Stimulated activated naive CD4-positive, alpha-beta T cell treated with Interleukin-2 at 50 U/mL for 16 hours (primary cell): ENCODE measurements at regions not wholly inside any gene's neighbourhood (a gene's known extent, or its start where the extent isn't known, plus 50 kb on each side); places are given as distances from the start of the nearest gene placed in this dataset.
"Not testable (repeated sequence)": the region's sequence is repeated elsewhere in the genome, so short reads cannot be mapped to it uniquely, and the experiment has no call there.

Source experiments
- DNase-seq: peaks from one replicate; lab custom pipeline; 2025; lab: John Stamatoyannopoulos, UW

- DNase-seq, result no peak
Observed at GRCh38 chr2:236348279-236348678, 84.1 kb upstream of the ASB18 start.

DNA sequence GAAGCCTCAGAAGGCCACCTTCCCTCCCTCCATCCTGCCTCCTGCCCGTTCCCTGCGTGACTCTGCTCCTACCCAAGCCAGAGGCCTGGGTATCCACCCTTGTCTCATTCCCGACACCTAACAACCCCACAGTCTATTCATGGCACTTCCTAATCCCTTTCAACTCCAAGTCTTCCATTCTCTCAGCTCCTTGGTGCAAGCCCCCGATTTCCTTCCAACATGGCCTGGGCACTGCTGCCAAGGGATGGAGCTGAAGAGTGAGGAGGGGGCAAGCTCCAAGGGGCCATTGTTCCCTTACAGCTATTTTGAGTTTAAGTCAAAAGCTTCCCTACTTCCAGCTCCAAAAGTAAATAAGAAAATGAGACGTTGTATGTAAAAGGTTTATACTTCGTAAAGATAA lies 84.8 kb upstream of the ASB18 start:
- no peak for DNase-seq

GRCh38 chr2:236350426-236350825 lies 86.2 kb upstream of the ASB18 start:
- no peak for DNase-seq

GRCh38 chr2:236351966-236352525 lies 87.8 kb upstream of the ASB18 start:
- no peak for DNase-seq

GRCh38 chr2:236352761-236353593 lies 88.8 kb upstream of the ASB18 start:
- DNase-seq, result no peak

DNA sequence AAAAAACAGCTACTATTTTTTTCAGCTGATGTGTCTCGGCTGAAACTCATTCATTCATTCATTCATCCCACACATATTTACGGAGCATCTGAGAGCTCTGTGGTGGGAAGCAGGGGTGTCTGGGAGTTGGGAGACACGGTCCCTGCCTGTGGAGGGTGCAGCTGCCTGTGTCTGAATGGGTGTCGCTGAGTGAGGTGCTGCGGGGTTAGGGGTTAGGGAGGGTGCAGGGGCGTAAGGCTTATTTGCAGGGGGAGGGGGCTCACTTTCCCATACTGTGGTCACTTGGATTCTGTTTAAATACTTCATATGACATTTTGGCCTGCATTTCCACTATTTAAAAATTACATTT lies 89.4 kb upstream of the ASB18 start:
- DNase-seq, result no peak

- no peak for DNase-seq
Observed at GRCh38 chr2:236354056-236354940, 90.1 kb upstream of the ASB18 start.

DNA sequence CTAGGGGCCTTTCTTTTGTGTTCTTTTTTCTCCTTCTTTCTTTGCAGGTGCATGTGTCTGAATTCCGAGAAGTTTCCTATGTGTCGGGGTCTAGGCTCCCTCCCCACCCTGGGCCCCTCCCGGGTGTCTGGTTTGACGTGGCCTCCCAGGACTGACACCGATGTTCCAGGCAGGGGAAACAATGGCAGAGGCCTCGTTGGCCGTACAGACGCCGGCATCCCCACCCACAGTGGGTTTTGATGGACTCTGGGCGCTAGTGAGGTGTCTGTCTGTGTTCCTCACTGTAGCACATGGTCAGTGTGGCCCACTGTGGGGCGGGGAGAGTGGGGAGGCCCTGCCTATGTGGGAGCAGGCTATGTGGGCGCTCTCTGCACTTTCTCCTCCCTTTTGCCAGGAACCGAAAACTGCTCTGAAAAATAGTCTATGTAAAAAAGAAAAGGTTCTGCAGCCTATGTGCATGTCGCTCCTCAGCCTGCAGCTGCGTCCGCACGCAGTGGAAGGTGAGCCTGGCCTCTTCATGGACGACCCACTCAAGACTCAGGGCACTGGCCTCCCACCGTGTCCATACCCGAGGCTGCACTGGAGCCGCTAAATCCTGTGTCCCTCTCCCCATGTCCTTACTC lies 90.9 kb upstream of the ASB18 start:
- no peak for DNase-seq

- no peak for DNase-seq
Observed at GRCh38 chr2:236355911-236356310, 91.7 kb upstream of the ASB18 start.

- DNase-seq, result not testable (repeated sequence)
Observed at GRCh38 chr2:236356321-236356720, 92.1 kb upstream of the ASB18 start.

DNA sequence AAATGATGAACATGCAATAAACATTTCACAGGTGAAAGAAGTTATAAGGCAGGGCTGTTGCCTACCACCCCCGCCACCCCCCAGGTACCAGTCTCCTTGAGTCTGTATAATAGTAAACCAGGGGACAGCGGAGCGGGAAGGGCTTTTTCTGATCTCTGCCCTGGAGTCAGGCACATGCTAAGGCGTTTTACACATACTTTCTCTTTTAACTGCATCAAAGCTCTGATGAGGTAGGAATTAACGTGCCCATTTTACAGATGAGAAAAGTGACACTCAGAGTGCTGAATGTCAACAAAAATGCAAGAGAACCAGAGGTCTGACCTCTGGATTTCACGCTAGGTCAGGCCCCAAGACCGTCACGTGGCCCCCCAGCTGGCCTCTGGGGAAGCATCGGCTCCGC lies 94.3 kb upstream of the ASB18 start:
- DNase-seq, result not testable (repeated sequence)

DNA sequence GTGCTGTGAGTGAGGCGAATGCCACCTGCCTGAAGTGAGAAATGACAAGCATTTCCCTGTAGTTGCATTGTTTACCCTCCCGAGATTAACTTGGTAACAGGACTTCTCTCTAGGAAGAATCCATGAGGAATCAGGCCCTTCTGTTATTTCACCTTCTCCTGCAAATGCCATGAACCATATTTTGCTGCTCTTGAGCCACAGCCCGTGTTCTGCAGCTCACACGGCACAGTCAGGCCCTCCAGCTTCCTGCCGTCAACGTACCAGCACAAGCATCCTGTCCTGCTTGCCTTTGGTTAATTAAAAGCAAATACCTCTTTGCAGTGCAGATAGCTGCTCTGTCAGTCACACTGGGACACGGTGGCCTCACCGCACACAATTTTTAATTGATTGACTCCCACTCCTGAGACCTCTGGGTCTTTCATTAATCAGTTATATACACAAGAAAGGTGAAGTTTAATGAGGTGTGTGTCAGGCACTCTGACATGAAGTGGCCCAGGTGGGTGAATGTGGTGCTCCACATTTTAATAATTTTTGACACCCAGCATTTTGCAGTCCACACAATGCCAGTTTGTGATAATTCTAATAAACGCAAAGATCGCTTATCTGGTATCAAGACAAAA lies 95.3 kb upstream of the ASB18 start:
- no peak for DNase-seq

DNA sequence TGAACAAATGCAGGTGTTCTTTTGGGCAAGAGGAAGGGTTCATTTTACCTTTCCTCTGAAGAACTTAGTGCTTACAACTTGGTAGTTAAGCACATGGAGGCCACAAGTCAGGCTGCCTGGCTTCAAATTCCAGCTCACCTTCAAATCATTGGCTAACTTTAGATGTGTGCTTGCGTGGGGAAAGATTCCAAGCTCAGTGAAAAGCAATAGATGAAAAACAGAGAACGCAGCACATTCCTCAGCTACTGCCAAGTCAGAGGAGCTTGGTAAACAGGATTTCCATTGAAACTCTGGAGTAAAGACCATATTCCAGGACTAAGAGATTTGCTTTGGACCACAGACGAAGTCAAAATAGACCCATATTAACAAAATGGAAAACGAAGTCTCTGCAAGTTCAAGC lies 96.3 kb upstream of the ASB18 start:
- DNase-seq, result no peak

GRCh38 chr2:236363711-236364277 lies 99.6 kb upstream of the ASB18 start:
- no peak for DNase-seq

DNA sequence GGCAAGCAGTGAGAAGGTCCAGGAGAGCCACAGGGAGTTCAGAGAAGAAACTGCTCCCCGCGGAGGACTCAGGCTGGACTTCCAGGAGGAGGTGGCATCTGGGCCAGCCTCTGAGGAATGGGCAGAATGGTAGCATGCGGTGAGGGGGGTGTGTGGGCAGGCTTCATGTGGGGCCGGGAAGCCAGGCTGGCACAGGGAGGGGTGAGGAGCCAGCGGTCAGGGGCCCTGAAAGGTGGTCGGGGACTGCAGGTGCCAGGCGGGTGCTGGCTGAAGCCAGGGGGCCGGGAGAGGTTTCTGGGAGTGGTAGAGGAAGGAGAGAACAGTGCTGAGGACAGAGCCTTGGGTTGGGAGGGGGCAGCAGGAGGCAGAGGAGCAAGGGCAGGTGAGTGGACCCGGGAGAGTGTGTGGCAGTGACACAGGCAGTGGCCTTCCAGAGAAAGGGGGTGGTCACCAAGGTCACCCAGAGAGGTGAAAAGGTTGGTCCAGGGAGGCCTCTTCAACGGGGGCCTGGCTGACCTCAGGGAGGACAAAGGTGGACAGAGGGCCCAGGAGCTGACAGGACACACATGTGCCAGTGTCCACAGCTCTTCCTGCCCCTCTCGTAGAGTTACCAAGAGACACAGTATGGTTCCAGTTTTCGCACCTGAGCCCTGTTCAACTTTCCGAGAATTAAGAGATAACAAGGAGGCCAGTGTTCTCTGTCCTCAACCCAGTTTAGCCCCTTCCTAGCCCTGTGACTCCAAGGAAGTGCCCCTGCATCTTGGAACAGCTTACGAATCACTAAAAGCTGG lies 101.2 kb upstream of the ASB18 start:
- no peak for DNase-seq

- DNase-seq, result no peak
Observed at GRCh38 chr2:236366049-236366387, 101.8 kb upstream of the ASB18 start.

- no peak for DNase-seq
Observed at GRCh38 chr2:236366397-236366796, 102.2 kb upstream of the ASB18 start.

DNA sequence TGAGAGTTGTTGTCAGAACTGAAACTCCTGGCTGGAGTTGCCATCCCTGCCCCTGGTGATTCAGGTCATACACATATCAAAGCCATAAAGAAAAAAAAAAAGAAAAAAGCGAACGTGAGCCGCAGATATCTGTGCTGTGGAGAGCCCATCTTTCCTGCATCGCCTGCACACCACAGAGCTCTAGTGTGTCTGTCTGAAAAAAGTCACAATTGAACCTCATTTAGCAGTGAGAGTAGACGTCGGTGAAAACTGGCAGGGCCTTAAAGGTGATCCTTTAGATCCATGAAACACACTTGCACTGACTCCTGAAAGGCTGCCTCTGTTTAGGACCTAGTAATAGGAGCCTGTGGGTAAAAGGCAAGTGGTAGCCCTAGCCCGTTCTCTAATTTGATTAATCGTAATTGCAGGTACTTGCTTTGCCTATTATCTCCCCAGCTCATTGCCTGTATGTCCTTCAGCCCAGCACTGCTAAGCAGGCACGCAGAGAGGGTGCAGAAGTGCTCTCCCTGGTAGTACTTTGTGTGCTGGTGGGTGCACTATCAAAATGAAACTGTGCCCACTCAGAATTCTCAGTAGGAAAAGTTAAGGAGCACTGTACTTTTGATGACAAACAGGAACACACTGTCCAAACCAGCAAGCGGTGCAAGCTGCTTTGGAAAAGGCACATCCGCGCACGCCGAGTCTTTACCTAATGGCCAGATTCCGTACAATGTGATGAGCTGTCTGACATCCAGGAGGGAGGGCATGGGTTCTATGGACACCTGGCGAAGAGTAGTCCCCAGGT lies 103.5 kb upstream of the ASB18 start:
- DNase-seq, result no peak

- no peak for DNase-seq
Observed at GRCh38 chr2:236369661-236370062, 105.5 kb upstream of the ASB18 start.

- DNase-seq, result no peak
Observed at GRCh38 chr2:236370847-236371409, 106.7 kb upstream of the ASB18 start.
